OCI-LY7 (cell line): ENCODE measurements at regions not wholly inside any gene's neighbourhood (a gene's known extent, or its start where the extent isn't known, plus 50 kb on each side); places are given as distances from the start of the nearest gene placed in this dataset. TPM values are rescaled to one million over a fixed set of nuclear protein-coding genes. Genes with fewer than 3 reads are reported as not detected.

Source experiments
- BruUV-seq: library from RNA; stranded (reverse); fragments of 400-500 nt; replicated peaks from 2 replicates; lab custom pipeline; 2021; lab: Mats Ljungman, UMichigan
- CTCF ChIA-PET: fragments of 300-600 bp; sonication (Branson Sonifier 250); formaldehyde crosslinking; loops from one replicate; lab custom pipeline; 2022; ENCODE audit warnings: antibody characterized with exemption; ENCODE audit not compliant: unreplicated experiment; lab: Charles Lee
- POLR2A ChIA-PET: fragments of 300-600 bp; sonication (Branson Sonifier 250); formaldehyde crosslinking; loops from one replicate; lab custom pipeline; 2022; ENCODE audit warnings: antibody characterized with exemption; lab: Charles Lee
- DNase-seq: peaks from one replicate; pipeline ENCODE4 v3.0.0-alpha.2; 2015; ENCODE audit warnings: low spot score
- H2AFZ ChIP-seq: fragments of 200-600 bp; sonication (generic), shearing (Covaris generic); 2 replicates; pipeline ENCODE4 v1.6.1; 2014; ENCODE audit warnings: mild to moderate bottlenecking, antibody characterized with exemption, low read length, moderate library complexity
- H3K27ac ChIP-seq: fragments of 200-600 bp; sonication (generic); 2 replicates; pipeline ENCODE4 v1.5.1; 2014; ENCODE audit warnings: mixed run types, low read depth, mild to moderate bottlenecking, moderate library complexity, low read length, inconsistent platforms; ENCODE audit not compliant: poor library complexity, severe bottlenecking
- H3K36me3 ChIP-seq: fragments of 200-600 bp; sonication (generic); 2 replicates; pipeline ENCODE4 v1.6.1; 2014; ENCODE audit warnings: mild to moderate bottlenecking, antibody characterized with exemption, low read length, moderate library complexity, mixed read lengths; ENCODE audit not compliant: insufficient read depth
- H3K4me1 ChIP-seq: fragments of 200-600 bp; sonication (generic); 2 replicates; pipeline ENCODE4 v1.5.1; 2014; ENCODE audit warnings: mild to moderate bottlenecking, low read length; ENCODE audit not compliant: insufficient read depth, poor library complexity, severe bottlenecking
- H3K4me2 ChIP-seq: fragments of 200-600 bp; sonication (generic); 2 replicates; pipeline ENCODE4 v1.6.1; 2014; ENCODE audit warnings: mild to moderate bottlenecking, low read length
- H3K4me3 ChIP-seq: fragments of 200-600 bp; sonication (generic); 2 replicates; pipeline ENCODE4 v1.5.1; 2014; ENCODE audit warnings: mild to moderate bottlenecking, low read depth, low read length; ENCODE audit not compliant: poor library complexity, severe bottlenecking
- H3K79me2 ChIP-seq: fragments of 200-600 bp; sonication (generic); 2 replicates; pipeline ENCODE4 v1.6.1; 2016; ENCODE audit warnings: low read depth, mild to moderate bottlenecking, low read length, moderate library complexity, mixed read lengths; ENCODE audit not compliant: insufficient read depth
- H3K9me2 ChIP-seq: fragments of 200-600 bp; sonication (generic); 2 replicates; pipeline ENCODE4 v1.6.1; 2016; ENCODE audit warnings: mild to moderate bottlenecking, low read length, mixed read lengths; ENCODE audit not compliant: insufficient read depth
- H3K9me3 ChIP-seq: fragments of 200-600 bp; sonication (generic); 2 replicates; pipeline ENCODE4 v1.6.1; 2014; ENCODE audit warnings: mild to moderate bottlenecking, mixed run types, low read length, mixed read lengths
- H4K20me1 ChIP-seq: fragments of 200-600 bp; sonication (generic); 2 replicates; pipeline ENCODE4 v1.6.1; 2014; ENCODE audit warnings: mild to moderate bottlenecking, antibody characterized with exemption, low read length, moderate library complexity, mixed read lengths; ENCODE audit not compliant: insufficient read depth
- CTCF ChIP-seq: fragments of 200-600 bp; sonication (generic); conservative IDR thresholded peaks from 2 replicates; pipeline ENCODE4 v1.5.1; 2014; ENCODE audit warnings: mild to moderate bottlenecking, antibody characterized with exemption, low read length, moderate library complexity, mixed read lengths
- EZH2phosphoT487 ChIP-seq: fragments of 200-600 bp; sonication (generic); IDR thresholded peaks from 2 replicates; pipeline ENCODE4 v1.6.1; 2018; ENCODE audit warnings: low read depth, borderline replicate concordance, mild to moderate bottlenecking, mixed run types, antibody characterized with exemption, low read length, moderate library complexity, mixed read lengths
- intact Hi-C: fragments of 100-400 bp; cut with micrococcal nuclease; formaldehyde crosslinking; loops from one replicate; pipeline ENCODE4 v1.10.0; 2022; ENCODE audit not compliant: unreplicated experiment
- small RNA-seq: library from RNA; depleted of rRNA; stranded (forward); fragments of <200 nt; gene quantifications from one replicate; pipeline ENCODE3, GENCODE V24; 2014

- no peak overlapping the region for H3K27ac ChIP-seq
- H3K4me3 ChIP-seq, result no peak overlapping the region
- 0 out of 2 replicates have a peak, but pooled peaks cover 4% of the 10 kb centered on the region for H3K9me2 ChIP-seq
- no peaks in the 10 kb centered on the region for H3K4me1 ChIP-seq
- H4K20me1 ChIP-seq, result no peaks in the 10 kb centered on the region
- TF ChIP-seq EZH2phosphoT487 (no peak), CTCF (no peak)
- POLR2A ChIA-PET, result no interaction called here
- H3K79me2 ChIP-seq, result no peaks in the 10 kb centered on the region
- no peak for DNase-seq
- H3K9me3 ChIP-seq, result no peaks in the 10 kb centered on the region
- H2AFZ ChIP-seq, result no peak overlapping the region
- no peaks in the 10 kb centered on the region for H3K36me3 ChIP-seq
- H3K4me2 ChIP-seq, result no peak overlapping the region
- CTCF ChIA-PET, result no interaction called here
- intact Hi-C loops, result no loop called here
- BruUV-seq, result no TSS peak
Measured at GRCh38 chr7:80971225-80971624, 52.4 kb upstream of the SEMA3C start.

Small RNA genes in the stretch of these regions (small RNA-seq; reads per million reads assigned to genes)
- not detected for gene AC004866.1
